ENCODE measurements at regions not wholly inside any gene's neighbourhood (a gene's known extent, or its start where the extent isn't known, plus 50 kb on each side); places are given as distances from the start of the nearest gene placed in this dataset.

- TF ChIP-seq CTCF (IDR thresholded peaks at IDR 0.05) (no peak), EZH2 (IDR thresholded peaks at IDR 0.05; ENCODE audit: borderline replicate concordance, insufficient read depth, low read depth, low read length, poor library complexity, severe bottlenecking) (no peak)
- H3K4me3 ChIP-seq (ENCODE audit: control extremely low read depth in 1 of 5, extremely low read depth in 1 of 5, insufficient read depth in 1 of 5, low read depth in 2 of 5, low read length in 4 of 5), result no peak overlapping the region
- CTCF ChIA-PET, result no interaction called here
- no peaks in the 10 kb centered on the region for H3K79me2 ChIP-seq (ENCODE audit: control insufficient read depth, insufficient read depth, low read length)
- intact Hi-C loops (cut with micrococcal nuclease), result no loop called here
- POLR2A ChIA-PET, result no interaction called here
- no peak overlapping the region for H3K9ac ChIP-seq (ENCODE audit: low read length)
- H3K4me1 ChIP-seq (ENCODE audit: control insufficient read depth in 2 of 2, insufficient read depth in 2 of 2, low read length in 2 of 2), result no peaks in the 10 kb centered on the region
- 100% methylated on average over 1 of the region's 3 CpGs for WGBS (ENCODE audit: insufficient coverage)
- no peaks in the 10 kb centered on the region for H3K36me3 ChIP-seq (replicated peaks in 1 of 2; ENCODE audit: control extremely low read depth in 1 of 2, control insufficient read depth in 1 of 2, extremely low read depth in 1 of 2, insufficient read depth in 2 of 2, low read length in 1 of 2)
- no peak overlapping the region for H2AFZ ChIP-seq (ENCODE audit: insufficient read depth, low read depth, low read length, poor library complexity, severe bottlenecking)
- Mint-ChIP-seq H3K27me3 (no peaks in the 10 kb centered on the region), H3K4me1 (no peaks in the 10 kb centered on the region), H3K27ac (no peak overlapping the region), H3K4me3 (no peak overlapping the region), H3K9me3 (ENCODE audit: insufficient read depth) (no peaks in the 10 kb centered on the region)
- H3K27ac ChIP-seq (ENCODE audit: low read length in 2 of 2), result no peak overlapping the region
- ATAC-seq (ENCODE audit: low read depth) (no peak), DNase-seq (no peak)
- H4K20me1 ChIP-seq (ENCODE audit: control insufficient read depth, insufficient read depth, low read length, poor library complexity, severe bottlenecking), result no peaks in the 10 kb centered on the region
- no peaks in the 10 kb centered on the region for H3K27me3 ChIP-seq (replicated peaks in 1 of 4; ENCODE audit: control extremely low read depth in 1 of 4, control insufficient read depth in 3 of 4, insufficient read depth in 4 of 4, low read length in 3 of 4)
- H3K9me3 ChIP-seq (ENCODE audit: control extremely low read depth in 1 of 3, control insufficient read depth in 2 of 3, insufficient read depth in 1 of 3, low read length in 2 of 3), result no peaks in the 10 kb centered on the region
- H3K4me2 ChIP-seq (replicated peaks; ENCODE audit: low read depth, low read length, poor library complexity, severe bottlenecking), result no peak overlapping the region
These were observed 839.6 kb upstream of the ZEB2 start for GRCh38 chr2:145359561-145359960.

GRCh38 chr2:145356056-145356455 lies 836.1 kb upstream of the ZEB2 start:
- CTCF ChIA-PET, result interaction anchor here (0.7 kb wide), 1 partner anchor 314 kb away, joined by 4 read pairs; no protein-coding TSS in a partner anchor

More at GRCh38 chr2:145356056-145356455, 836.1 kb upstream of the ZEB2 start:
- Mint-ChIP-seq H3K27ac (no peak overlapping the region), H3K4me1 (no peaks in the 10 kb centered on the region), H3K27me3 (no peaks in the 10 kb centered on the region), H3K4me3 (no peak overlapping the region), H3K9me3 (ENCODE audit: insufficient read depth) (no peaks in the 10 kb centered on the region)
- no peak overlapping the region for H3K4me3 ChIP-seq (ENCODE audit: control extremely low read depth in 1 of 5, extremely low read depth in 1 of 5, insufficient read depth in 1 of 5, low read depth in 2 of 5, low read length in 4 of 5)
- no peak overlapping the region for H3K27ac ChIP-seq (ENCODE audit: low read length in 2 of 2)
- H3K79me2 ChIP-seq (ENCODE audit: control insufficient read depth, insufficient read depth, low read length), result no peaks in the 10 kb centered on the region
- intact Hi-C loops (cut with micrococcal nuclease), result no loop called here
- TF ChIP-seq CTCF (IDR thresholded peaks at IDR 0.05) (no peak), EZH2 (IDR thresholded peaks at IDR 0.05; ENCODE audit: borderline replicate concordance, insufficient read depth, low read depth, low read length, poor library complexity, severe bottlenecking) (no peak)
- POLR2A ChIA-PET, result no interaction called here
- no peaks in the 10 kb centered on the region for H3K4me1 ChIP-seq (ENCODE audit: control insufficient read depth in 2 of 2, insufficient read depth in 2 of 2, low read length in 2 of 2)
- H3K9ac ChIP-seq (ENCODE audit: low read length), result no peak overlapping the region
- DNase-seq (no peak), ATAC-seq (ENCODE audit: low read depth) (no peak)
- H3K9me3 ChIP-seq (ENCODE audit: control extremely low read depth in 1 of 3, control insufficient read depth in 2 of 3, insufficient read depth in 1 of 3, low read length in 2 of 3), result no peaks in the 10 kb centered on the region
- H2AFZ ChIP-seq (ENCODE audit: insufficient read depth, low read depth, low read length, poor library complexity, severe bottlenecking), result no peak overlapping the region
- H3K4me2 ChIP-seq (replicated peaks; ENCODE audit: low read depth, low read length, poor library complexity, severe bottlenecking), result no peak overlapping the region
- H3K36me3 ChIP-seq (replicated peaks in 1 of 2; ENCODE audit: control extremely low read depth in 1 of 2, control insufficient read depth in 1 of 2, extremely low read depth in 1 of 2, insufficient read depth in 2 of 2, low read length in 1 of 2), result no peaks in the 10 kb centered on the region
- H3K27me3 ChIP-seq (replicated peaks in 1 of 4; ENCODE audit: control extremely low read depth in 1 of 4, control insufficient read depth in 3 of 4, insufficient read depth in 4 of 4, low read length in 3 of 4), result no peaks in the 10 kb centered on the region
- no peaks in the 10 kb centered on the region for H4K20me1 ChIP-seq (ENCODE audit: control insufficient read depth, insufficient read depth, low read length, poor library complexity, severe bottlenecking)
